Loucy (cell line): ENCODE measurements at regions not wholly inside any gene's neighbourhood (a gene's known extent, or its start where the extent isn't known, plus 50 kb on each side); places are given as distances from the start of the nearest gene placed in this dataset.

Experiments used
- H2AFZ ChIP-seq: fragments of 200-600 bp; sonication (generic); 2 replicates; pipeline ENCODE4 v1.6.0; 2016; ENCODE audit warnings: antibody characterized with exemption, mild to moderate bottlenecking, low read length, moderate library complexity
- H3F3A ChIP-seq: fragments of 200-600 bp; 2 replicates; pipeline ENCODE4 v1.6.0; 2016; ENCODE audit warnings: antibody characterized with exemption, low read depth, mild to moderate bottlenecking
- H3K27me3 ChIP-seq: fragments of 200-600 bp; sonication (generic); 2 replicates; pipeline ENCODE4 v1.6.1; 2014; ENCODE audit warnings: low read length, mild to moderate bottlenecking; ENCODE audit not compliant: insufficient read depth, poor library complexity, severe bottlenecking
- H3K36me3 ChIP-seq: fragments of 200-600 bp; sonication (generic); 2 replicates; pipeline ENCODE4 v1.6.1; 2016; ENCODE audit warnings: low read length; ENCODE audit not compliant: insufficient read depth
- H3K4me1 ChIP-seq: fragments of 200-600 bp; sonication (generic); 2 replicates; pipeline ENCODE4 v1.5.1; 2014; ENCODE audit warnings: low read length, mild to moderate bottlenecking; ENCODE audit not compliant: insufficient read depth, poor library complexity, severe bottlenecking
- H3K4me2 ChIP-seq: fragments of 200-600 bp; sonication (generic); 2 replicates; pipeline ENCODE4 v1.6.0; 2014; ENCODE audit warnings: antibody characterized with exemption, low read length, low read depth, mild to moderate bottlenecking; ENCODE audit not compliant: poor library complexity, severe bottlenecking
- H3K4me3 ChIP-seq: fragments of 200-600 bp; sonication (generic); 2 replicates; pipeline ENCODE4 v1.5.1; 2014; ENCODE audit warnings: low read length, mild to moderate bottlenecking, mixed read lengths; ENCODE audit not compliant: poor library complexity, severe bottlenecking
- H3K79me2 ChIP-seq: fragments of 200-600 bp; sonication (generic); 2 replicates; pipeline ENCODE4 v1.6.1; 2014; ENCODE audit warnings: low read length; ENCODE audit not compliant: insufficient read depth
- H3K9ac ChIP-seq: fragments of 200-600 bp; sonication (generic); 2 replicates; pipeline ENCODE4 v1.6.0; 2014; ENCODE audit warnings: mild to moderate bottlenecking, low read depth, low read length, moderate library complexity; ENCODE audit not compliant: poor library complexity, severe bottlenecking
- H3K9me2 ChIP-seq: fragments of 200-600 bp; sonication (generic); replicated peaks from 2 replicates; pipeline ENCODE4 v1.6.1; 2016; ENCODE audit warnings: low read depth, low read length, mixed read lengths
- H3K9me3 ChIP-seq: fragments of 200-600 bp; sonication (generic); 2 replicates; pipeline ENCODE4 v1.6.1; 2014; ENCODE audit warnings: mild to moderate bottlenecking, antibody characterized with exemption, low read length, low read depth; ENCODE audit not compliant: insufficient read depth
- H4K20me1 ChIP-seq: fragments of 200-600 bp; sonication (generic); 2 replicates; pipeline ENCODE4 v1.6.0; 2014; ENCODE audit warnings: antibody characterized with exemption, low read length, mild to moderate bottlenecking; ENCODE audit not compliant: insufficient read depth, poor library complexity, severe bottlenecking
- EZH2phosphoT487 ChIP-seq: fragments of 200-600 bp; IDR thresholded peaks from 2 replicates; pipeline ENCODE4 v1.6.1; 2018; ENCODE audit warnings: antibody characterized with exemption, mild to moderate bottlenecking, moderate library complexity, borderline replicate concordance
- TF ChIP-seq, protein P1 (sequence below): fragments of 200-600 bp; sonication (generic); conservative IDR thresholded peaks from 2 replicates; pipeline ENCODE4 v1.5.1; 2014; ENCODE audit warnings: mild to moderate bottlenecking, antibody characterized with exemption, low read length

GRCh38 chr2:61631321-61631720 is 93.2 kb upstream of the XPO1 start:
- no peaks in the 10 kb centered on the region for H3F3A ChIP-seq
- no peaks in the 10 kb centered on the region for H3K36me3 ChIP-seq
- TF ChIP-seq, protein P1, sequence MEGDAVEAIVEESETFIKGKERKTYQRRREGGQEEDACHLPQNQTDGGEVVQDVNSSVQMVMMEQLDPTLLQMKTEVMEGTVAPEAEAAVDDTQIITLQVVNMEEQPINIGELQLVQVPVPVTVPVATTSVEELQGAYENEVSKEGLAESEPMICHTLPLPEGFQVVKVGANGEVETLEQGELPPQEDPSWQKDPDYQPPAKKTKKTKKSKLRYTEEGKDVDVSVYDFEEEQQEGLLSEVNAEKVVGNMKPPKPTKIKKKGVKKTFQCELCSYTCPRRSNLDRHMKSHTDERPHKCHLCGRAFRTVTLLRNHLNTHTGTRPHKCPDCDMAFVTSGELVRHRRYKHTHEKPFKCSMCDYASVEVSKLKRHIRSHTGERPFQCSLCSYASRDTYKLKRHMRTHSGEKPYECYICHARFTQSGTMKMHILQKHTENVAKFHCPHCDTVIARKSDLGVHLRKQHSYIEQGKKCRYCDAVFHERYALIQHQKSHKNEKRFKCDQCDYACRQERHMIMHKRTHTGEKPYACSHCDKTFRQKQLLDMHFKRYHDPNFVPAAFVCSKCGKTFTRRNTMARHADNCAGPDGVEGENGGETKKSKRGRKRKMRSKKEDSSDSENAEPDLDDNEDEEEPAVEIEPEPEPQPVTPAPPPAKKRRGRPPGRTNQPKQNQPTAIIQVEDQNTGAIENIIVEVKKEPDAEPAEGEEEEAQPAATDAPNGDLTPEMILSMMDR = no peak
- no peak for TF ChIP-seq EZH2phosphoT487
- H3K27me3 ChIP-seq = no peaks in the 10 kb centered on the region
- no peaks in the 10 kb centered on the region for H3K9me2 ChIP-seq
- H3K4me3 ChIP-seq = no peak overlapping the region
- no peak overlapping the region for H3K4me2 ChIP-seq
- no peaks in the 10 kb centered on the region for H3K9me3 ChIP-seq
- H4K20me1 ChIP-seq = no peaks in the 10 kb centered on the region
- H3K79me2 ChIP-seq = no peaks in the 10 kb centered on the region
- H3K4me1 ChIP-seq = no peaks in the 10 kb centered on the region
- H3K9ac ChIP-seq = no peak overlapping the region
- no peak overlapping the region for H2AFZ ChIP-seq

- TF ChIP-seq, protein P1 = no peak
- no peak for TF ChIP-seq EZH2phosphoT487
Measured at GRCh38 chr2:61626827-61627226, 88.7 kb upstream of the XPO1 start.

GRCh38 chr2:61623747-61624146 is 85.6 kb upstream of the XPO1 start:
- Histone ChIP-seq H3K36me3 (no peaks in the 10 kb centered on the region), H3K9me2 (no peaks in the 10 kb centered on the region), H3F3A (no peaks in the 10 kb centered on the region), H3K9ac (no peak overlapping the region), H3K9me3 (no peaks in the 10 kb centered on the region), H3K4me2 (no peak overlapping the region), H3K4me3 (no peak overlapping the region), H3K79me2 (no peaks in the 10 kb centered on the region), H2AFZ (no peak overlapping the region), H3K27me3 (no peaks in the 10 kb centered on the region), H3K4me1 (no peaks in the 10 kb centered on the region), H4K20me1 (no peaks in the 10 kb centered on the region)
- TF ChIP-seq EZH2phosphoT487 = no peak
- TF ChIP-seq, protein P1 = no peak

More at GRCh38 chr2:61626827-61627226, 88.7 kb upstream of the XPO1 start:
- Histone ChIP-seq H3K4me3 (no peak overlapping the region), H3K9me3 (no peaks in the 10 kb centered on the region), H3K9me2 (no peaks in the 10 kb centered on the region), H3F3A (no peaks in the 10 kb centered on the region), H3K9ac (no peak overlapping the region), H3K27me3 (no peaks in the 10 kb centered on the region), H3K4me2 (no peak overlapping the region), H3K36me3 (no peaks in the 10 kb centered on the region), H3K4me1 (no peaks in the 10 kb centered on the region), H4K20me1 (no peaks in the 10 kb centered on the region), H3K79me2 (no peaks in the 10 kb centered on the region), H2AFZ (no peak overlapping the region)
